Spleen (tissue), 11 donors: ENCODE measurements at regions not wholly inside any gene's neighbourhood (a gene's known extent, or its start where the extent isn't known, plus 50 kb on each side); places are given as distances from the start of the nearest gene placed in this dataset.

Experiments
- DNase-seq: peaks from one replicate; pipeline ENCODE4 v3.0.0-alpha.2; 2020
- H3K27ac ChIP-seq, 8 donors: fragments of 200-600 bp; sonication (generic) in 7 of 8; 1 replicate in 4 of 8; 2 replicates in 4 of 8; pipeline versions ENCODE4 v1.5.0 to v1.8.0; 2016 to 2021; ENCODE audit warnings: inconsistent platforms in 4 of 8, mild to moderate bottlenecking in 4 of 8, moderate library complexity in 1 of 8
- H3K27me3 ChIP-seq, 7 donors: fragments of 200-600 bp; sonication (generic) in 6 of 7; replicated peaks in 1 of 7; 1 replicate in 4 of 7; 2 replicates in 3 of 7; pipeline versions ENCODE4 v1.5.0 to v1.8.0; 2016 to 2021; ENCODE audit warnings: inconsistent platforms in 3 of 7, mild to moderate bottlenecking in 1 of 7
- H3K36me3 ChIP-seq, 6 donors: fragments of 200-600 bp; sonication (generic) in 5 of 6; 1 replicate in 4 of 6; 2 replicates in 2 of 6; pipeline versions ENCODE4 v1.5.0 to v1.8.0; 2016 to 2021; ENCODE audit warnings: inconsistent platforms in 2 of 6
- H3K4me1 ChIP-seq, 6 donors: fragments of 200-600 bp; sonication (generic) in 5 of 6; 1 replicate in 3 of 6; 2 replicates in 3 of 6; pipeline versions ENCODE4 v1.5.0 to v1.8.0; 2016 to 2021; ENCODE audit warnings: inconsistent platforms in 3 of 6
- H3K4me3 ChIP-seq, 8 donors: fragments of 200-600 bp; sonication (generic) in 7 of 8; 1 replicate in 4 of 8; 2 replicates in 4 of 8; pipeline versions ENCODE4 v1.5.0 to v1.8.0; 2016 to 2021; ENCODE audit warnings: inconsistent platforms in 4 of 8, mild to moderate bottlenecking in 4 of 8, moderate library complexity in 2 of 8
- H3K9me3 ChIP-seq, 8 donors: fragments of 200-600 bp; sonication (generic) in 7 of 8; 1 replicate in 4 of 8; 2 replicates in 4 of 8; pipeline versions ENCODE4 v1.5.0 to v1.8.0; 2016 to 2021; ENCODE audit warnings: inconsistent platforms in 4 of 8
- POLR2A ChIP-seq, 3 donors: fragments of 450-650 bp; IDR thresholded peaks; one replicate each; pipeline ENCODE4 v1.5.1; 2017; ENCODE audit warnings: antibody characterized with exemption in 3 of 3, mild to moderate bottlenecking in 1 of 3
- POLR2AphosphoS5 ChIP-seq, 3 donors: sonication (generic); formaldehyde crosslinking; IDR thresholded peaks; one replicate each; pipeline ENCODE4 v1.5.1; 2017; ENCODE audit warnings: antibody characterized with exemption in 3 of 3
- WGBS, 5 donors: extraction: QIAGEN DNeasy Blood & Tissue Kit in 3 of 5; methylation state at CpG; one replicate each; pipeline versions ENCODE4 v1.1.5 to v1.1.7; 2013 to 2018; 5-methylcytosine and 5-hydroxymethylcytosine counted together
- intact Hi-C: fragments of 100-400 bp; cut with DNase I; formaldehyde crosslinking; loops from one replicate; pipeline ENCODE4 v1.15.0; 2023; ENCODE audit warnings: low total_unique reads
- TF ChIP-seq, protein P1 (sequence below), 11 experiments: fragments of 200-600 bp in 7 of 11; fragments of 450-650 bp in 4 of 11; sonication (generic) in 4 of 11; IDR thresholded peaks in 8 of 11; conservative IDR thresholded peaks in 3 of 11; 1 replicate in 7 of 11; 2 replicates in 4 of 11; pipeline versions ENCODE4 v1.4.0 to v1.8.0; 2016 to 2021; ENCODE audit warnings: antibody characterized with exemption in 11 of 11, inconsistent platforms in 4 of 11, mild to moderate bottlenecking in 1 of 11
- donor health status: healthy with polysubstance abuse.
- donor health status: DM: no; HTN: no; CAD: no; lungs with moderate emphysema.
- donor health status: DM: no; HTN: no; CAD: no.
- donor health status: Bipolar disorder and iron deficiency.
- donor health status: healthy.
- donor health status: DM: no; HTN: no; CAD: no.
- donor health status: DM: yes; HTN: yes; CAD: no.

DNA sequence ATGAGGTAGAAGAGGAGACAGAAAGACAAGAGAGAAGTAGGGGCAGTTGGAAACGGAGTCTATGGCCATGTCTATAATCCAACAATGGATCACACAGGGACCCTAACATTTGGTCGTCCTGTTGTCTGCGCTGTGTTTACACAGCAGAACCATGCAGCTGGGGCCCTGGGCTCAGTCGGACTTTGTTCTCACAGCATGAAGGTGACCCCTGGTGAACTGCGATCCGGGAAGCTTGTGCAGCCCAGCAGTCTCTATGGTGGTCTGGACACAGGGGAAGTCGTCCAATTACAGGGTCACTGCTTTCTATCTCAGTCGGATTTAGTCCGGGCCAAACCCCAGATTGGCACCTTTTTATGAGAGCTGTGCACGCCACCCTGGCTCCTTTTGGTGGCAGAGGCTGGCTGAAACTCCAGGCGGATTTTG lies 153.6 kb downstream of the FOXA2 start:
- DNase-seq = no peak

DNA sequence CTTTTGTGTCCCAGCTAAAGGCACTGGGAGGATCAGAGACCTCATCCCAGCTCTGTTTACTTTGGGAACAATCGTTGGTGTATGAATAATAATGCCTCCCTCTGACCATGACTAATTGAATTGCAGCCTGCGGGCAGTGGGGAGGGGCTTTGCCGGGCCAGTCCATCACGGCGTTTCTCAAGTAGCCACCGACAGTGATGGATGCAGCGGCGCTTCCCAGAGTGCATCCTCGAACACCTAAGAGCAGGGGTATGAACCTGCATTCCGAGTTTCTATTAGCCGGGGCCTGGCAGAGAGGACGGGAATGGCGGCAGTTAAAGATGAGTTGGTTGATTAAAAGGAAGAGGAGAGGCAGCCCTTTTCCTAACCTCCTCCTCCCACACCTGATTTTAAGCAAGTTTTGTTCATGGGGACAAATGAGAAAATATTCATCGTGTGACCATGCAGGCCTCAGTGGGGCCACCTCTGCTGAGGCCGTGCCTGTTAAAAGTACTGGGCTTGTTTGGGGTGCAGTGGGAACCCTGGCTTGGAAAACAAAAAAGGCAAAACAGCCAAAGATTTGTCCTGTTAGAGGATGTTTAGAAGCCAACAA lies 154.1 kb downstream of the FOXA2 start:
- intact Hi-C loops = no loop called here
- Histone ChIP-seq H3K4me3 (no peak overlapping the region), H3K9me3 (peaks cover 0 to 6% (median 0%) of the 10 kb centered on the region in 8 donors), H3K4me1 (no peaks in the 10 kb centered on the region), H3K36me3 (no peaks in the 10 kb centered on the region), H3K27ac (no peak overlapping the region), H3K27me3 (peaks cover 0 to 7% (median 0%) of the 10 kb centered on the region in 7 donors)
- DNase-seq = no peak
- TF ChIP-seq, protein P1, sequence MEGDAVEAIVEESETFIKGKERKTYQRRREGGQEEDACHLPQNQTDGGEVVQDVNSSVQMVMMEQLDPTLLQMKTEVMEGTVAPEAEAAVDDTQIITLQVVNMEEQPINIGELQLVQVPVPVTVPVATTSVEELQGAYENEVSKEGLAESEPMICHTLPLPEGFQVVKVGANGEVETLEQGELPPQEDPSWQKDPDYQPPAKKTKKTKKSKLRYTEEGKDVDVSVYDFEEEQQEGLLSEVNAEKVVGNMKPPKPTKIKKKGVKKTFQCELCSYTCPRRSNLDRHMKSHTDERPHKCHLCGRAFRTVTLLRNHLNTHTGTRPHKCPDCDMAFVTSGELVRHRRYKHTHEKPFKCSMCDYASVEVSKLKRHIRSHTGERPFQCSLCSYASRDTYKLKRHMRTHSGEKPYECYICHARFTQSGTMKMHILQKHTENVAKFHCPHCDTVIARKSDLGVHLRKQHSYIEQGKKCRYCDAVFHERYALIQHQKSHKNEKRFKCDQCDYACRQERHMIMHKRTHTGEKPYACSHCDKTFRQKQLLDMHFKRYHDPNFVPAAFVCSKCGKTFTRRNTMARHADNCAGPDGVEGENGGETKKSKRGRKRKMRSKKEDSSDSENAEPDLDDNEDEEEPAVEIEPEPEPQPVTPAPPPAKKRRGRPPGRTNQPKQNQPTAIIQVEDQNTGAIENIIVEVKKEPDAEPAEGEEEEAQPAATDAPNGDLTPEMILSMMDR (IDR thresholded peaks at IDR 0.05 in 8 of 11, conservative IDR thresholded peaks at IDR 0.05 in 3 of 11) = no peak
- TF ChIP-seq POLR2A (IDR thresholded peaks at IDR 0.05) = no peak
- TF ChIP-seq POLR2AphosphoS5 (IDR thresholded peaks at IDR 0.05) = no peak
- WGBS, 5 donors = 52 to 62% (median 57%) methylated on average over 15 of the region's 15 CpGs

More for the DNA sequence above, 153.6 kb downstream of the FOXA2 start:
- H3K27me3 ChIP-seq = peaks cover 0 to 7% (median 0%) of the 10 kb centered on the region in 7 donors
- intact Hi-C loops = no loop called here
- H3K9me3 ChIP-seq = peaks cover 0 to 6% (median 0%) of the 10 kb centered on the region in 8 donors
- no peaks in the 10 kb centered on the region for H3K4me1 ChIP-seq
- H3K4me3 ChIP-seq = no peak overlapping the region
- TF ChIP-seq POLR2AphosphoS5 (IDR thresholded peaks at IDR 0.05) (no peak), POLR2A (IDR thresholded peaks at IDR 0.05) (no peak)
- TF ChIP-seq, protein P1 (IDR thresholded peaks at IDR 0.05 in 8 of 11, conservative IDR thresholded peaks at IDR 0.05 in 3 of 11) = no peak
- H3K36me3 ChIP-seq = no peaks in the 10 kb centered on the region
- no peak overlapping the region for H3K27ac ChIP-seq
- WGBS, 5 donors = 55 to 68% (median 67%) methylated on average over 11 of the region's 11 CpGs

DNA sequence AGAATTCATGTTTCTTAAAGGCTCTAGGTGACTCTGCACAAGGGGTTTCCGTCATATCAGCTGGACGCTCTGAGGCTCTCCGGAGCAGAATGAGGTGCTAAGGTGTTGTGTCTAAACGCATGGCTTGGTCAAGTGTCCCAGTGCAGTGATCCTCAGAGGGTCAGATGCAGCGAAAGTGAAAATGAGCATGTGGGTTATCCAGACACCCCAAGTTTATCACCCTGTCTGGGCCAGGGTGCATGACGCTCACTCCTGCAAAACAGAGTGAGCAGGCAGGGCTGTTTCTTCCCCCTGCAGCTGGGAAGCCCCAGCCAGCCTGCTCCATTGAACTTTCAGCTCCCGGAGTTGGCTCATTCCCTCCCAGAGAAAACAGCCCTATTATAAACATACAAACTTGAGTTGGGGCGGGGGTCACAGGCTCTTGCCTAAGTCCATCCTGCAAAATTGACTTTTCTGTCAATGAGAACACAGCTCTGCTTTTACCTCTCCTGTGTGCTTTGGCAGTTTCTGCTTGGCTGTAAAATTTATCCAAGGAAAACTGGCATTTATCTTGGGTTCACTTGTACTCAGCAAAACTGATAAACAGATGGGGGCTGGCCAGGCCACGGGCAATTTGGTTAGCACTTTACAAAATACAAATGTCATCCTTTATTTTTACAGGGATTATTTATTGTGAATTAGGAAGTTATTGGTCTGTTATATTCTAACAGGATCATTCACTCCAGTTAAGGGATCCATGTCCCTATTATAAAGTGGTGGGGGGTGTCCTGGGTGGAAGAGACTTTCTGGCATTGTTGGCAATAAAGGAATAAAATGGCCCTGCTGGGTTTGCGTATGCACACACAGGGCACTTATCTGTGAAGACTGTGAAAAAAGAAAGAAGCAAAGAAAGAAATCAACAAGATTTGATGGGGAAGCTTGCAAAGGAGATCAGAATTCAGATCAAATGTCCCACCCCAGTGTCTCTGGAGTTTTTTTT lies 154.9 kb downstream of the FOXA2 start:
- H3K9me3 ChIP-seq = peaks cover 0 to 6% (median 0%) of the 10 kb centered on the region in 8 donors
- whole genome bisulfite sequencing, 5 donors = 73 to 85% (median 81%) methylated on average over 10 of the region's 10 CpGs
- H3K4me1 ChIP-seq = no peaks in the 10 kb centered on the region
- TF ChIP-seq, protein P1 (IDR thresholded peaks at IDR 0.05 in 8 of 11, conservative IDR thresholded peaks at IDR 0.05 in 3 of 11) = no peak
- no peak for TF ChIP-seq POLR2AphosphoS5 (IDR thresholded peaks at IDR 0.05)
- TF ChIP-seq POLR2A (IDR thresholded peaks at IDR 0.05) = no peak
- peaks cover 0 to 7% (median 0%) of the 10 kb centered on the region in 7 donors for H3K27me3 ChIP-seq
- intact Hi-C loops = no loop called here
- no peak overlapping the region for H3K4me3 ChIP-seq
- H3K27ac ChIP-seq = no peak overlapping the region
- no peak for DNase-seq
- no peaks in the 10 kb centered on the region for H3K36me3 ChIP-seq

DNA sequence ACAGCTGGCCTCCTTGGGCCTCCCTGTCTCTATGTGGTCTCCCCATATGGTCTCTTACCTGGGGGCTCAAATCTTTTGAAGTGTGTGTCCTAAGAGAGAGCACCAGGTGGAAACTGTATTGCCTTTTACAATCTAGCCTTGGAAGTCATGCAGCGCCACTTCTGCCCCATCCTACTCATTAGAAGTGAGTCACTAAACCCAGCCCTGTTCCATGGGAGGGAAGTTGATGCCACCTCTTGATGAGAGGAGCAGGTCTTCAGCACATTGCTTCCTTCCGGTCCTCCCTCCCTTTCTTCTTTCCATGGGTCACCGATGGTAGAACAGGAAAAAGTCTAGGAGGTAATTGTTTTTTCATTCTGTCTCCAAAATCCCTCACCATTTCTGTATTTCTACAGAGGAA lies 156.3 kb downstream of the FOXA2 start:
- DNase-seq = no peak

More for the DNA sequence above, 156.3 kb downstream of the FOXA2 start:
- no peak for TF ChIP-seq POLR2A (IDR thresholded peaks at IDR 0.05)
- H3K27ac ChIP-seq = no peak overlapping the region
- no peaks in the 10 kb centered on the region for H3K36me3 ChIP-seq
- H3K4me1 ChIP-seq = no peaks in the 10 kb centered on the region
- no peak overlapping the region for H3K4me3 ChIP-seq
- peaks cover 0 to 7% (median 0%) of the 10 kb centered on the region in 7 donors for H3K27me3 ChIP-seq
- WGBS, 5 donors = 77 to 85% (median 82%) methylated on average over 3 of the region's 3 CpGs
- peaks cover 0 to 6% (median 0%) of the 10 kb centered on the region in 8 donors for H3K9me3 ChIP-seq
- intact Hi-C loops = no loop called here
